Body of pancreas (tissue), 4 donors: ENCODE measurements at regions not wholly inside any gene's neighbourhood (a gene's known extent, or its start where the extent isn't known, plus 50 kb on each side); places are given as distances from the start of the nearest gene placed in this dataset.

Source experiments
- ATAC-seq: fragments of 150-250 bp; one replicate; pipeline ENCODE4 v1.9.1; 2016
- DNase-seq, 4 donors: peaks; one replicate each; pipeline ENCODE4 v3.0.0-alpha.2; 2019
- H3K27ac ChIP-seq, 4 donors: fragments of 200-600 bp; sonication (generic); 1 replicate in 3 of 4; 2 replicates in 1 of 4; pipeline versions ENCODE4 v1.5.1 to v1.6.1; 2016 to 2019; ENCODE audit warnings: mild to moderate bottlenecking in 1 of 4, mixed read lengths in 1 of 4, moderate library complexity in 1 of 4
- H3K27me3 ChIP-seq, 2 donors: fragments of 200-600 bp; sonication (generic); one replicate each; pipeline ENCODE4 v1.6.0; 2016; ENCODE audit warnings: mild to moderate bottlenecking in 1 of 2
- H3K36me3 ChIP-seq, 2 donors: fragments of 200-600 bp; sonication (generic); replicated peaks in 1 of 2; 2 replicates each; pipeline ENCODE4 v1.5.1; 2016; ENCODE audit warnings: low read depth in 2 of 2; ENCODE audit not compliant: insufficient read depth in 1 of 2
- H3K4me1 ChIP-seq: fragments of 200-600 bp; sonication (generic); one replicate; pipeline ENCODE4 v1.6.0; 2016
- H3K4me3 ChIP-seq, 2 donors: fragments of 200-600 bp; sonication (generic); 1 replicate in 1 of 2; 2 replicates in 1 of 2; pipeline ENCODE4 v1.5.1; 2016 to 2019
- H3K9me3 ChIP-seq, 3 donors: fragments of 200-600 bp; sonication (generic); 1 replicate in 2 of 3; 2 replicates in 1 of 3; pipeline ENCODE4 v1.5.1; 2016
- CTCF ChIP-seq, 7 experiments: fragments of 450-650 bp in 4 of 7; fragments of 200-600 bp in 3 of 7; sonication (generic) in 3 of 7; IDR thresholded peaks; one replicate each; pipeline ENCODE4 v1.5.1; 2016 to 2019; ENCODE audit warnings: antibody characterized with exemption in 7 of 7
- POLR2A ChIP-seq, 3 donors: fragments of 450-650 bp; IDR thresholded peaks; one replicate each; pipeline ENCODE4 v1.6.1; 2016; ENCODE audit warnings: antibody characterized with exemption in 3 of 3, mild to moderate bottlenecking in 2 of 3
- WGBS, 2 donors: methylation state at CpG; one replicate each; pipeline ENCODE4 v1.1.5; 2017; 5-methylcytosine and 5-hydroxymethylcytosine counted together
- intact Hi-C: fragments of 100-400 bp; cut with DNase I; formaldehyde crosslinking; loops from one replicate; pipeline ENCODE4 v1.15.1; 2023

GRCh38 chr18:46378864-46379207 is 274.7 kb downstream of the HAUS1 start:
- no peak for DNase-seq
- intact Hi-C loops: no loop called here

DNA sequence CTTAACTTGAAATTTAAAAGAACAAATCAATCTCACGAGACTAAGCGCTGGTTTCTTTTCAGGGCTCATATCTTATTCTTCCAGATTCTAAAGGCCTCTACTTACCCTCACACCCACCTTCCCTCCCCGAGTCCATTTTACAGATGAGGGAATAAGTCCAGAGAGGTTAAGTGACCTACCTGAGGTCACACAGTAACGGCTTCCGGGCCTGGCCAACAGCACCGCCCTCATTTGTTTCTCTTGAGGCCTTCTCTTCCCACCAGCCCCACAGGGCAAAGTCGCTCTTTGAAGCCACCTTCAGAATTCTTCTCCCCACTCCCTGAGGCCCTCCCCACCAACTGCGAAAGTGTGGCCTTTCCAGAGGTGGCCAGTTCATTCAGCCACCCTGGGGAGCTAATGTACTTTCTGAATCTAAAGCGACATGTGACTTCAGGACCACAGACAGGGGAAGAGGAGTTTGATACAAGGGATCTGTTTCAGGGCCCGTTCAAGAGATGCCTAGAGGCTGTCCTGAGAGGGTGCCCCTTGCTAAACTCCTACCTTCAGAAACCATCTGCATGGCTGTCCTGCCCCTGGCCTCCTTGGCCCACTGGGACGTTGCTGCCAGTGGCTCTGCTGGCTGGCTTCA is 275.3 kb downstream of the HAUS1 start:
- no peak for TF ChIP-seq CTCF (IDR thresholded peaks at IDR 0.05)
- no peak for TF ChIP-seq POLR2A (IDR thresholded peaks at IDR 0.05)
- Histone ChIP-seq H3K9me3 (no peaks in the 10 kb centered on the region), H3K27ac (no peak overlapping the region), H3K27me3 (no peaks in the 10 kb centered on the region), H3K4me1 (no peaks in the 10 kb centered on the region), H3K36me3 (no peaks in the 10 kb centered on the region), H3K4me3 (no peak overlapping the region)
- ATAC-seq (no peak), DNase-seq (no peak)
- intact Hi-C loops: no loop called here
- WGBS, 2 donors: 73 to 80% methylated on average over 11 of the region's 11 CpGs

More at GRCh38 chr18:46378864-46379207, 274.7 kb downstream of the HAUS1 start:
- TF ChIP-seq POLR2A (IDR thresholded peaks at IDR 0.05) (no peak), CTCF (IDR thresholded peaks at IDR 0.05) (no peak)
- H3K4me1 ChIP-seq: no peaks in the 10 kb centered on the region
- H3K4me3 ChIP-seq: no peak overlapping the region
- H3K9me3 ChIP-seq: no peaks in the 10 kb centered on the region
- H3K27me3 ChIP-seq: no peaks in the 10 kb centered on the region
- H3K36me3 ChIP-seq: no peaks in the 10 kb centered on the region
- ATAC-seq: no peak
- H3K27ac ChIP-seq: no peak overlapping the region
- WGBS, 2 donors: 72% methylated on average over 4 of the region's 4 CpGs

GRCh38 chr18:46385124-46385523 is 271.9 kb downstream of the LOXHD1 start:
- intact Hi-C loops: no loop called here
- no peak for DNase-seq

GRCh38 chr18:46386788-46387187 is 270.2 kb downstream of the LOXHD1 start:
- no peak for ATAC-seq
- H3K4me3 ChIP-seq: no peak overlapping the region
- no peak overlapping the region for H3K27ac ChIP-seq
- TF ChIP-seq POLR2A (IDR thresholded peaks at IDR 0.05): no peak
- TF ChIP-seq CTCF (IDR thresholded peaks at IDR 0.05): no peak
- intact Hi-C loops: no loop called here
- H3K27me3 ChIP-seq: no peaks in the 10 kb centered on the region
- no peaks in the 10 kb centered on the region for H3K9me3 ChIP-seq
- H3K36me3 ChIP-seq: no peaks in the 10 kb centered on the region
- peaks cover 4% of the 10 kb centered on the region for H3K4me1 ChIP-seq
- DNase-seq: peak in 2 of 4 donors; percentile 3 to 20
- WGBS, 2 donors: 32 to 73% methylated on average over 5 of the region's 5 CpGs

More at GRCh38 chr18:46385124-46385523, 271.9 kb downstream of the LOXHD1 start:
- TF ChIP-seq POLR2A (IDR thresholded peaks at IDR 0.05): no peak
- no peak for TF ChIP-seq CTCF (IDR thresholded peaks at IDR 0.05)
- no peaks in the 10 kb centered on the region for H3K9me3 ChIP-seq
- H3K27me3 ChIP-seq: no peaks in the 10 kb centered on the region
- no peak for ATAC-seq
- peaks cover 4% of the 10 kb centered on the region for H3K4me1 ChIP-seq
- H3K4me3 ChIP-seq: no peak overlapping the region
- WGBS, 2 donors: 79 to 81% methylated on average over 2 of the region's 2 CpGs
- no peaks in the 10 kb centered on the region for H3K36me3 ChIP-seq
- no peak overlapping the region for H3K27ac ChIP-seq

- ATAC-seq (no peak), DNase-seq (no peak)
- no peak overlapping the region for H3K4me3 ChIP-seq
- H3K36me3 ChIP-seq: no peaks in the 10 kb centered on the region
- 50 to 54% methylated on average over 8 to 9 of the region's 9 CpGs for WGBS, 2 donors
- H3K27ac ChIP-seq: no peak overlapping the region
- intact Hi-C loops: no loop called here
- no peak for TF ChIP-seq CTCF (IDR thresholded peaks at IDR 0.05)
- no peak for TF ChIP-seq POLR2A (IDR thresholded peaks at IDR 0.05)
- no peaks in the 10 kb centered on the region for H3K27me3 ChIP-seq
- peaks cover 4% of the 10 kb centered on the region for H3K4me1 ChIP-seq
- no peaks in the 10 kb centered on the region for H3K9me3 ChIP-seq
Measured at GRCh38 chr18:46387441-46388131, 269.4 kb downstream of the LOXHD1 start.
